ENCODE measurements at regions not wholly inside any gene's neighbourhood (a gene's known extent, or its start where the extent isn't known, plus 50 kb on each side); places are given as distances from the start of the nearest gene placed in this dataset.

- H3K9me3 Mint-ChIP-seq = no peaks in the 10 kb centered on the region
- no peak overlapping the region for H3K27ac Mint-ChIP-seq
- H3K4me1 Mint-ChIP-seq (ENCODE audit: low read depth) = peaks cover 10% of the 10 kb centered on the region
- peaks cover 64% of the 10 kb centered on the region for H3K27me3 Mint-ChIP-seq (ENCODE audit: low read depth)
- H3K36me3 Mint-ChIP-seq (ENCODE audit: low read depth) = no peaks in the 10 kb centered on the region
- H3K4me3 Mint-ChIP-seq (ENCODE audit: low read depth) = no peak overlapping the region
- no peak for DNase-seq (ENCODE audit: low spot score)
- intact Hi-C loops (cut with micrococcal nuclease) = no loop called here
Observed at GRCh38 chr3:194224471-194225417, 88.8 kb downstream of the HES1 start.

GRCh38 chr3:194225418-194225812 is 89.5 kb downstream of the HES1 start:
- H3K9me3 Mint-ChIP-seq = no peaks in the 10 kb centered on the region
- H3K27me3 Mint-ChIP-seq (ENCODE audit: low read depth) = peaks cover 64% of the 10 kb centered on the region
- H3K36me3 Mint-ChIP-seq (ENCODE audit: low read depth) = no peaks in the 10 kb centered on the region
- no peak for DNase-seq (ENCODE audit: low spot score)
- no peak overlapping the region for H3K4me3 Mint-ChIP-seq (ENCODE audit: low read depth)
- H3K27ac Mint-ChIP-seq = no peak overlapping the region
- intact Hi-C loops (cut with micrococcal nuclease) = no loop called here
- H3K4me1 Mint-ChIP-seq (ENCODE audit: low read depth) = peaks cover 11% of the 10 kb centered on the region

- H3K4me1 Mint-ChIP-seq (ENCODE audit: low read depth) = peaks cover 11% of the 10 kb centered on the region
Observed at GRCh38 chr3:194225988-194226663, 90.2 kb downstream of the HES1 start.

GRCh38 chr3:194231929-194232832 is 96.2 kb downstream of the HES1 start:
- intact Hi-C loops (cut with micrococcal nuclease) = no loop called here
- DNase-seq (ENCODE audit: low spot score) = no peak
- peaks cover 46% of the 10 kb centered on the region for H3K27me3 Mint-ChIP-seq (ENCODE audit: low read depth)
- H3K4me3 Mint-ChIP-seq (ENCODE audit: low read depth) = no peak overlapping the region
- H3K4me1 Mint-ChIP-seq (ENCODE audit: low read depth) = peaks cover 2% of the 10 kb centered on the region
- H3K36me3 Mint-ChIP-seq (ENCODE audit: low read depth) = no peaks in the 10 kb centered on the region
- no peaks in the 10 kb centered on the region for H3K9me3 Mint-ChIP-seq
- H3K27ac Mint-ChIP-seq = no peak overlapping the region

More at GRCh38 chr3:194225988-194226663, 90.2 kb downstream of the HES1 start:
- Mint-ChIP-seq H3K9me3 (no peaks in the 10 kb centered on the region), H3K27me3 (ENCODE audit: low read depth) (peaks cover 66% of the 10 kb centered on the region), H3K27ac (no peak overlapping the region), H3K36me3 (ENCODE audit: low read depth) (no peaks in the 10 kb centered on the region), H3K4me3 (ENCODE audit: low read depth) (no peak overlapping the region)
- intact Hi-C loops (cut with micrococcal nuclease) = no loop called here
- no peak for DNase-seq (ENCODE audit: low spot score)

GRCh38 chr3:194233150-194233549 is 97.2 kb downstream of the HES1 start:
- no peak overlapping the region for H3K27ac Mint-ChIP-seq
- intact Hi-C loops (cut with micrococcal nuclease) = no loop called here
- H3K9me3 Mint-ChIP-seq = no peaks in the 10 kb centered on the region
- no peak overlapping the region for H3K4me3 Mint-ChIP-seq (ENCODE audit: low read depth)
- peaks cover 45% of the 10 kb centered on the region for H3K27me3 Mint-ChIP-seq (ENCODE audit: low read depth)
- no peak for DNase-seq (ENCODE audit: low spot score)
- peaks cover 2% of the 10 kb centered on the region for H3K4me1 Mint-ChIP-seq (ENCODE audit: low read depth)
- no peaks in the 10 kb centered on the region for H3K36me3 Mint-ChIP-seq (ENCODE audit: low read depth)

- Mint-ChIP-seq H3K4me3 (ENCODE audit: low read depth) (no peak overlapping the region), H3K36me3 (ENCODE audit: low read depth) (no peaks in the 10 kb centered on the region), H3K27ac (no peak overlapping the region), H3K9me3 (no peaks in the 10 kb centered on the region), H3K4me1 (ENCODE audit: low read depth) (no peaks in the 10 kb centered on the region), H3K27me3 (ENCODE audit: low read depth) (peaks cover 42% of the 10 kb centered on the region)
- no peak for DNase-seq (ENCODE audit: low spot score)
- intact Hi-C loops (cut with micrococcal nuclease) = no loop called here
Observed at GRCh38 chr3:194235160-194235559, 99.2 kb downstream of the HES1 start.

GRCh38 chr3:194237110-194237509 is 101.2 kb downstream of the HES1 start:
- Mint-ChIP-seq H3K4me3 (ENCODE audit: low read depth) (no peak overlapping the region), H3K36me3 (ENCODE audit: low read depth) (no peaks in the 10 kb centered on the region), H3K9me3 (no peaks in the 10 kb centered on the region), H3K27ac (no peak overlapping the region), H3K4me1 (ENCODE audit: low read depth) (no peaks in the 10 kb centered on the region), H3K27me3 (ENCODE audit: low read depth) (peaks cover 50% of the 10 kb centered on the region)
- intact Hi-C loops (cut with micrococcal nuclease) = no loop called here
- no peak for DNase-seq (ENCODE audit: low spot score)

- intact Hi-C loops (cut with micrococcal nuclease) = no loop called here
- peaks cover 57% of the 10 kb centered on the region for H3K27me3 Mint-ChIP-seq (ENCODE audit: low read depth)
- no peaks in the 10 kb centered on the region for H3K9me3 Mint-ChIP-seq
Observed at GRCh38 chr3:194240766-194241165, 104.8 kb downstream of the HES1 start.

GRCh38 chr3:194243172-194243837 is 107.4 kb downstream of the HES1 start:
- no peak for DNase-seq (ENCODE audit: low spot score)
- Mint-ChIP-seq H3K9me3 (no peaks in the 10 kb centered on the region), H3K27ac (no peak overlapping the region), H3K4me1 (ENCODE audit: low read depth) (no peaks in the 10 kb centered on the region), H3K36me3 (ENCODE audit: low read depth) (no peaks in the 10 kb centered on the region), H3K27me3 (ENCODE audit: low read depth) (peaks cover 46% of the 10 kb centered on the region), H3K4me3 (ENCODE audit: low read depth) (no peak overlapping the region)
- intact Hi-C loops (cut with micrococcal nuclease) = no loop called here

More at GRCh38 chr3:194240766-194241165, 104.8 kb downstream of the HES1 start:
- no peaks in the 10 kb centered on the region for H3K36me3 Mint-ChIP-seq (ENCODE audit: low read depth)
- DNase-seq (ENCODE audit: low spot score) = no peak
- no peak overlapping the region for H3K27ac Mint-ChIP-seq
- no peak overlapping the region for H3K4me3 Mint-ChIP-seq (ENCODE audit: low read depth)
- no peaks in the 10 kb centered on the region for H3K4me1 Mint-ChIP-seq (ENCODE audit: low read depth)

- intact Hi-C loops (cut with micrococcal nuclease) = no loop called here
- Mint-ChIP-seq H3K4me1 (ENCODE audit: low read depth) (no peaks in the 10 kb centered on the region), H3K36me3 (ENCODE audit: low read depth) (no peaks in the 10 kb centered on the region), H3K27ac (no peak overlapping the region), H3K9me3 (no peaks in the 10 kb centered on the region), H3K27me3 (ENCODE audit: low read depth) (peaks cover 42% of the 10 kb centered on the region), H3K4me3 (ENCODE audit: low read depth) (no peak overlapping the region)
- DNase-seq (ENCODE audit: low spot score) = no peak
Observed at GRCh38 chr3:194244167-194244566, 107.0 kb downstream of the CPN2 start.

- no peak overlapping the region for H3K27ac Mint-ChIP-seq
- H3K9me3 Mint-ChIP-seq = no peaks in the 10 kb centered on the region
- DNase-seq (ENCODE audit: low spot score) = no peak
- no peaks in the 10 kb centered on the region for H3K4me1 Mint-ChIP-seq (ENCODE audit: low read depth)
- peaks cover 33% of the 10 kb centered on the region for H3K27me3 Mint-ChIP-seq (ENCODE audit: low read depth)
- no peaks in the 10 kb centered on the region for H3K36me3 Mint-ChIP-seq (ENCODE audit: low read depth)
- H3K4me3 Mint-ChIP-seq (ENCODE audit: low read depth) = no peak overlapping the region
- intact Hi-C loops (cut with micrococcal nuclease) = no loop called here
Observed at GRCh38 chr3:194245474-194245873, 105.7 kb downstream of the CPN2 start.

- intact Hi-C loops (cut with micrococcal nuclease) = no loop called here
Observed at GRCh38 chr3:194245975-194246561, 105.1 kb downstream of the CPN2 start.

More at GRCh38 chr3:194245975-194246561, 105.1 kb downstream of the CPN2 start:
- Mint-ChIP-seq H3K4me3 (ENCODE audit: low read depth) (no peak overlapping the region), H3K4me1 (ENCODE audit: low read depth) (peaks cover 2% of the 10 kb centered on the region), H3K36me3 (ENCODE audit: low read depth) (no peaks in the 10 kb centered on the region), H3K27ac (no peak overlapping the region), H3K9me3 (no peaks in the 10 kb centered on the region), H3K27me3 (ENCODE audit: low read depth) (peaks cover 30% of the 10 kb centered on the region)
- DNase-seq (ENCODE audit: low spot score) = no peak

All from activated T-helper 2 cell treated with anti-CD3 and anti-CD28 coated beads, Interferon-gamma antibody, Interleukin-2, Interleukin-4, amounts not matched to agents 10 μg/mL and 5 μg/mL and 100 μg/mL, durations not matched to agents 14 hours and 24 hours and 36 hours (primary cell).